Tibial nerve (tissue), 3 donors: ENCODE measurements at regions not wholly inside any gene's neighbourhood (a gene's known extent, or its start where the extent isn't known, plus 50 kb on each side); places are given as distances from the start of the nearest gene placed in this dataset.

Experiments used
- CTCF ChIP-seq, 5 experiments: fragments of 200-600 bp in 3 of 5; fragments of 450-650 bp in 2 of 5; sonication (generic) in 3 of 5; IDR thresholded peaks; one replicate each; pipeline ENCODE4 v1.5.1; 2016 to 2019; ENCODE audit warnings: antibody characterized with exemption in 5 of 5, mild to moderate bottlenecking in 3 of 5, moderate library complexity in 2 of 5
- POLR2A ChIP-seq, 2 donors: fragments of 450-650 bp; IDR thresholded peaks; one replicate each; pipeline ENCODE4 v1.6.1; 2017; ENCODE audit warnings: antibody characterized with exemption in 2 of 2, mild to moderate bottlenecking in 2 of 2, moderate library complexity in 2 of 2

GRCh38 chr1:4880626-4881025, 226.2 kb downstream of the AJAP1 start:
- TF ChIP-seq POLR2A (IDR thresholded peaks at IDR 0.05) (no peak), CTCF (IDR thresholded peaks at IDR 0.05) (no peak)
